A549 (cell line): ENCODE measurements at regions not wholly inside any gene's neighbourhood (a gene's known extent, or its start where the extent isn't known, plus 50 kb on each side); places are given as distances from the start of the nearest gene placed in this dataset.

Experiments
- E2F6 ChIP-seq: IDR thresholded peaks from 2 replicates; pipeline ENCODE4 v1.6.1; 2012; ENCODE audit warnings: low read depth, borderline replicate concordance
- EP300 ChIP-seq, 2 experiments: fragments of >200 bp; sonication (Bioruptor Twin); formaldehyde crosslinking; IDR thresholded peaks; 2 replicates in 1 of 2; 3 replicates in 1 of 2; pipeline ENCODE4 v1.6.1; 2016 to 2017
- HDAC2 ChIP-seq: fragments of 200-600 bp; sonication (generic); IDR thresholded peaks from 2 replicates; pipeline ENCODE4 v1.6.1; 2016
- JUNB ChIP-seq: fragments of >200 bp; sonication (Bioruptor Twin); formaldehyde crosslinking; IDR thresholded peaks from 2 replicates; pipeline ENCODE4 v1.6.1; 2016
- NFE2L2 ChIP-seq: fragments of 150-350 bp; conservative IDR thresholded peaks from 2 replicates; pipeline ENCODE4 v1.6.1; 2014; ENCODE audit warnings: low read length
- NR3C1 ChIP-seq: fragments of >200 bp; sonication (Bioruptor Twin); formaldehyde crosslinking; IDR thresholded peaks from 3 replicates; pipeline ENCODE4 v1.6.1; 2017
- POLR2A ChIP-seq: IDR thresholded peaks from 2 replicates; pipeline ENCODE4 v1.6.1; 2012; ENCODE audit warnings: mild to moderate bottlenecking, low read length
- USF2 ChIP-seq: fragments of 450-650 bp; IDR thresholded peaks from 2 replicates; pipeline ENCODE4 v1.6.1; 2014; ENCODE audit warnings: antibody characterized with exemption
- ZC3H11A ChIP-seq: fragments of 450-650 bp; IDR thresholded peaks from 2 replicates; pipeline ENCODE4 v1.6.1; 2014; ENCODE audit warnings: antibody characterized with exemption, mild to moderate bottlenecking
- ZFP36 ChIP-seq: fragments of 450-650 bp; IDR thresholded peaks from 2 replicates; pipeline ENCODE4 v1.6.1; 2014; ENCODE audit warnings: borderline replicate concordance; ENCODE audit not compliant: partially characterized antibody
- TF ChIP-seq, protein P1 (sequence below): fragments of >200 bp; sonication (Bioruptor Twin); formaldehyde crosslinking; IDR thresholded peaks from 3 replicates; pipeline ENCODE4 v1.5.1; 2016
- TF ChIP-seq, protein P2 (sequence below): IDR thresholded peaks from 2 replicates; pipeline ENCODE4 v1.6.1; 2012
- TF ChIP-seq, protein P3 (sequence below): fragments of 150-350 bp; IDR thresholded peaks from 2 replicates; pipeline ENCODE4 v1.6.1; 2014; ENCODE audit warnings: low read depth, mild to moderate bottlenecking, low read length
- TF ChIP-seq, protein P4 (sequence below): fragments of 250-450 bp; sonication (Bioruptor Pico); IDR thresholded peaks from 2 replicates; pipeline ENCODE4 v1.5.0; 2021; ENCODE audit warnings: mild to moderate bottlenecking, moderate library complexity, borderline replicate concordance

- TF ChIP-seq, protein P1, sequence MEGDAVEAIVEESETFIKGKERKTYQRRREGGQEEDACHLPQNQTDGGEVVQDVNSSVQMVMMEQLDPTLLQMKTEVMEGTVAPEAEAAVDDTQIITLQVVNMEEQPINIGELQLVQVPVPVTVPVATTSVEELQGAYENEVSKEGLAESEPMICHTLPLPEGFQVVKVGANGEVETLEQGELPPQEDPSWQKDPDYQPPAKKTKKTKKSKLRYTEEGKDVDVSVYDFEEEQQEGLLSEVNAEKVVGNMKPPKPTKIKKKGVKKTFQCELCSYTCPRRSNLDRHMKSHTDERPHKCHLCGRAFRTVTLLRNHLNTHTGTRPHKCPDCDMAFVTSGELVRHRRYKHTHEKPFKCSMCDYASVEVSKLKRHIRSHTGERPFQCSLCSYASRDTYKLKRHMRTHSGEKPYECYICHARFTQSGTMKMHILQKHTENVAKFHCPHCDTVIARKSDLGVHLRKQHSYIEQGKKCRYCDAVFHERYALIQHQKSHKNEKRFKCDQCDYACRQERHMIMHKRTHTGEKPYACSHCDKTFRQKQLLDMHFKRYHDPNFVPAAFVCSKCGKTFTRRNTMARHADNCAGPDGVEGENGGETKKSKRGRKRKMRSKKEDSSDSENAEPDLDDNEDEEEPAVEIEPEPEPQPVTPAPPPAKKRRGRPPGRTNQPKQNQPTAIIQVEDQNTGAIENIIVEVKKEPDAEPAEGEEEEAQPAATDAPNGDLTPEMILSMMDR: no peak
- no peak for TF ChIP-seq ZFP36
- TF ChIP-seq, protein P2, sequence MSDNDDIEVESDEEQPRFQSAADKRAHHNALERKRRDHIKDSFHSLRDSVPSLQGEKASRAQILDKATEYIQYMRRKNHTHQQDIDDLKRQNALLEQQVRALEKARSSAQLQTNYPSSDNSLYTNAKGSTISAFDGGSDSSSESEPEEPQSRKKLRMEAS: no peak
- no peak for TF ChIP-seq HDAC2
- TF ChIP-seq E2F6: no peak
- TF ChIP-seq, protein P3, sequence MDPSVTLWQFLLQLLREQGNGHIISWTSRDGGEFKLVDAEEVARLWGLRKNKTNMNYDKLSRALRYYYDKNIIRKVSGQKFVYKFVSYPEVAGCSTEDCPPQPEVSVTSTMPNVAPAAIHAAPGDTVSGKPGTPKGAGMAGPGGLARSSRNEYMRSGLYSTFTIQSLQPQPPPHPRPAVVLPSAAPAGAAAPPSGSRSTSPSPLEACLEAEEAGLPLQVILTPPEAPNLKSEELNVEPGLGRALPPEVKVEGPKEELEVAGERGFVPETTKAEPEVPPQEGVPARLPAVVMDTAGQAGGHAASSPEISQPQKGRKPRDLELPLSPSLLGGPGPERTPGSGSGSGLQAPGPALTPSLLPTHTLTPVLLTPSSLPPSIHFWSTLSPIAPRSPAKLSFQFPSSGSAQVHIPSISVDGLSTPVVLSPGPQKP: no peak
- no peak for TF ChIP-seq ZC3H11A
- TF ChIP-seq, protein P4, sequence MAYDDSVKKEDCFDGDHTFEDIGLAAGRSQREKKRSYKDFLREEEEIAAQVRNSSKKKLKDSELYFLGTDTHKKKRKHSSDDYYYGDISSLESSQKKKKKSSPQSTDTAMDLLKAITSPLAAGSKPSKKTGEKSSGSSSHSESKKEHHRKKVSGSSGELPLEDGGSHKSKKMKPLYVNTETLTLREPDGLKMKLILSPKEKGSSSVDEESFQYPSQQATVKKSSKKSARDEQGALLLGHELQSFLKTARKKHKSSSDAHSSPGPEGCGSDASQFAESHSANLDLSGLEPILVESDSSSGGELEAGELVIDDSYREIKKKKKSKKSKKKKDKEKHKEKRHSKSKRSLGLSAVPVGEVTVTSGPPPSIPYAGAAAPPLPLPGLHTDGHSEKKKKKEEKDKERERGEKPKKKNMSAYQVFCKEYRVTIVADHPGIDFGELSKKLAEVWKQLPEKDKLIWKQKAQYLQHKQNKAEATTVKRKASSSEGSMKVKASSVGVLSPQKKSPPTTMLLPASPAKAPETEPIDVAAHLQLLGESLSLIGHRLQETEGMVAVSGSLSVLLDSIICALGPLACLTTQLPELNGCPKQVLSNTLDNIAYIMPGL (CRISPR knock-in tag): no peak
- TF ChIP-seq NFE2L2: no peak
- TF ChIP-seq USF2: no peak
- TF ChIP-seq POLR2A: no peak
- no peak for TF ChIP-seq NR3C1
- TF ChIP-seq EP300 (IDR thresholded peaks at IDR 0.05): no peak
- TF ChIP-seq JUNB: no peak
Observed at GRCh38 chr2:65504814-65505697, 72.7 kb upstream of the SPRED2 start.
